NCI-H82 treated with DMSO at 0.1 percent for 48 hours (cell line): ENCODE measurements at regions not wholly inside any gene's neighbourhood (a gene's known extent, or its start where the extent isn't known, plus 50 kb on each side); places are given as distances from the start of the nearest gene placed in this dataset.

Source experiments
- DNase-seq: peaks from one replicate; lab custom pipeline; 2025; ENCODE audit not compliant: unreplicated experiment; lab: John Stamatoyannopoulos, UW

DNA sequence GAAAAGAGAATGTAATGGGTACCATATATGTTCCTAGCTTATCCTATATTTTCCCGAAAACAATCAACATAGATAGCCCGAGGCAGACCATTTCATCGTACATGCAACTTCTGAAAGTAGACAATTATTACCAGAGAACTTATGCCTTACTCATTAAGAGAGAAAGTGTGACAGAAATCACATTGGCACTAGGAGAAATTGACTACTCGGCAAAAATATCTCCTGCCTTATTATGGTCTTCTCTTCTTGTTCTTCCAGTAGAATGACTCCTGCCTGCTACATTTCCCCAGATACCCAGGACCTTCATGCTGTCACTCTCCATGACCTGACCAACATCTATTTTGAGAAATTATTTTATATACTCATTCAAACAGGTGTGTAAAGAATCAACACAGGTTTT is 1015.7 kb downstream of the TUSC7 start:
- DNase-seq, result no peak

DNA sequence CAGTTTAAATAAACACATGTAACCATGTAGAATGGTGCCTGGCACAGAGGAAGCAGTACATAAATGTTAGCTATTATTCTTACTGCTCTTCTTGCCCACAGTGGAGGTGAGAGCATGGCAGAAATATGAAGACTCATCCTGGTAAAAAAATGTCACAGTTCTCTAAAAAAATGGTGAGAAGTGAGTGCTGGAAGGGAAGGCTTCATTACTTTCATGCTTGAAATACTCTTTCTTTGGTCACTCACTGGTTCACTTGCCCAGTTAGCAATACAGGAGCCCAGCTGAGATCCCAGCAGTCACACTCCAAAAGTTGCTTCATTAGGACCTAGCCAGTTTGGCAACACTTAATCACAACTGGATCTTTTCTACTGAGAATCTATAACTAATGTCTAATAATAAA is 1017.2 kb downstream of the TUSC7 start:
- DNase-seq, result no peak

DNA sequence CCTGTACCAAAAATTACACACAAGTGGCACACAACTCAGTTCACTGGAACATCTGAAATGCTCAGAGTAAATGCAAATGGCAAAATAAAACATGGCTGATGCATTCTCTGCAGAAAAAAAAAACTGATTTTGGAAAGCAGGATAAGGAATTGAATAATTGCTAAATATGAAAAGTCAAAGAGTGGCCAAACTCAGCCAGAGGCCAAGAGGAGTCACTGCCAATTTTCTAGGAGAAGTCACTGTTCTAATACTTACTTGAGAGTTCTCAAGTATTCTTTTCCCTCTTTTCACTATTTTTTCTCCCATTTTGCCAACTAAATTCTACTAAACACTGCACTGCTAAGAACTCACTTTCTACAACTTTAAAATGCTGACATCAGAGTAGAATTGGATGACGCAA is 1018.6 kb downstream of the TUSC7 start:
- DNase-seq, result no peak

DNA sequence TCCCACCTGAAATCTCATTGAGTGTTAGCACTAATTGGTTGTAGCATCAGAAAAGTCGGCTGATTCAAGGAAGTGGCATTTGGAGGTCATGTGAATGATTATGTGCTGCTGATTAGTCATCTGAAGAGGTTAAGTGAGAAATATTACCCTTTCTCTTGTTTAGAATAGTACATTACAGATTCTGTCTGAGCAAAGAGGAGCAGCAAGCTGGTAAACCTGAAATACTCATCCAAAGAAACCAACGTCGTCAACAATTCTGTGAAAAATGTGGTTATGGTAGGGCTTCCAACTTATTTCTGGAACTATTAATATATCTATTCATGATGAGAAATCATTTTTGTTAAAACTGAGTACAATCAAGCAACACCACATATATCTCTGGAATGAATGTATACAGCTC is 1024.9 kb downstream of the TUSC7 start:
- no peak for DNase-seq

DNA sequence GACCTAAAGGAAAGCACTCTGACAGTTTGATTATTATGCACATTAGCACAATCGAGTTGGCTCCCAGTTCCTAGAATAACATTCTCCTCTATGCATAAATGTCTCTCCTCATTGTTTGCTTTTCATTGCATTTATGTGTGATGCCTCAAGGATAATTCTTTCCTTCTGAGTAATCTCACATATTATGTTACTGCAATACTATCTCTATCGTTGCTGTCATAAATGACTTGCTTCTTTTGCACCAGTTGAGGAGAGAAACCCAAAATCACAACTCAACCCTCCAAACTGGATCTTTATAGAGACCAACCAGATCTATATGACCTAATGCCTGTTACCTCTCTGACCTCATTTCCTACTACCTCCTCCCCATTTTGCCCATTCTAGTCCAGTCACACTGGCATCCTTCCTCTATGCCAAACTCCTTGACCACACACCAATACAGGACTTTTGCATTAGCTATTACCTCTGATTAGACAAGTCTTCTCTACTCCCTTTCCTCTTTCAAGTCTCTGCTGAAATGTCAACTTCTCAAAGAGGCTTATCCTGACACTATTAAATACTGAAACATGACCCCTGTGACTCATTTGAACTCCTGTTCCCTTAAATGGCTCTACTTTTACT is 1026.0 kb downstream of the TUSC7 start:
- peak; percentile 43 for DNase-seq

DNA sequence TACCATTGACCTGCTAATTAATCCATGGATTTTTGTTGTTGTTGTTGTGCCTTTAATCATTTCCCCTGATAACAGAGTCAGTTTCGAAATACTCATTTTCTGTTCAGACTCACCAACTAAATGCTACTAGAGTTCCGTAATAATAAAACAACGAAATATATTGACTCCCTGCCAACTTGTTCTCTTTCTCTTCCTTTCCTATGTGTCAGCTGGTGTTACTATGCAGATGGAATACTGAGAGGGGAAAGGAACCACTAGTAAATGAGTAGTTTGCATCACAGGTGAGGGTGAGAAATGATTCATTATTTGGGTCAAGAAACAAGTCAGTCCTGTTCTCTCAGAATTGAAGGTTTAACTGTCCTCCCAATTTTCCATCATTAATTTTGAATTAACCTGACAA is 1027.3 kb downstream of the TUSC7 start:
- DNase-seq, result no peak

DNA sequence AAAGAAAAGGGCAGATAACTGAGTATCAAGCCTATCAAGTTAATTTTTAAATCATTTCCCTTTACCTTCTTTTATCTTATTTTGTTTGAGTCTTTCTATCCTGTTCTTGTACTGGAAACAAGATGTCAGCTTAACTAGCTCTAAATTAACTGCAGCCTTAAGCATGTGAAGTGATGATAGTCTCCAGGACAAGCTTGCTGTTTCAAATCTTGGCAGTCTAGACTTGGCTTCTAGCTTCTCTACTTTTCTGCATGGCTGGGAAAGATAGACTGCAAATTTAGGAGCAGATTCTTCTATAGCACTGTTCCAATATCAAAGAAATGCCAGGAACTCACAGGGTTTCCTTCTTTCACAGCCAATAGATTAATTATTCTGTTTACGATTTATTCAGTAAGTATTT is 1034.4 kb downstream of the TUSC7 start:
- DNase-seq, result no peak

DNA sequence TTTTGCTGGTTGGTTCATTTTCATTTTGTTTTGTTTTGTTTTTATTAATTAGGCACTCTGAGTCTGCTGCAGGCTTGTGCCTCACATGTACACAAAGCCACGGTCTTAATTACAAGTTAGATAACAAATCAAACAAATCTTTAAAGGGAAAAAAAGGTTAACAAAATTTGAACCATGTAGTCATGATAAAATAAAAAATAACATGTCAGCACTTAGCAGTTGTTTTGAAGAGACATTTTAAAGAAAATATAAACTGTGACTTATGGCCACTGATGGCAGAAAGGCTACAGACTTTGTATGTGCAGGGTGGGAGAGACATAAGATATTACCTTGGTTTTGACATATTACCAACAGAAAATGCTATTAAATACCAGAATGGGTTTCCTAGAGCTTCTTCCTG is 1035.4 kb downstream of the TUSC7 start:
- no peak for DNase-seq

DNA sequence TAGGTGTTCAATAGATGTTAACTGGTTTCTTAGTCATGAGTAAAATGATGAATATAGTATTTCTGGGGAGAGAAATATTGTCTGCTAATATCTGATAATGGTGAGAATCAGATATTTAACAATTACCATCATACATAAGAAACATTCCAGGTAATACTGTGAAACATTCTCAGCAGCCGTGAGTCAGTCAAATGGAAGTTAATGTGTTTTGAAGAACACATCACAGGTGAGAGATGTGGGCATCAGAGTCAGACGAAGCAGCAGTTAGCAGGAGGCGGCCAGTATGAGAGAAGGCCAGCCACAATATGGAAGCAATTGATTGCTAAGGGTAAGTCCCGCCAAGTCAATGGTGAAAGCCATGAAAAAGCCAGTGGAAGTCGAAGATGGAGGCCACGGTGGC is 1035.9 kb downstream of the TUSC7 start:
- DNase-seq, result no peak

DNA sequence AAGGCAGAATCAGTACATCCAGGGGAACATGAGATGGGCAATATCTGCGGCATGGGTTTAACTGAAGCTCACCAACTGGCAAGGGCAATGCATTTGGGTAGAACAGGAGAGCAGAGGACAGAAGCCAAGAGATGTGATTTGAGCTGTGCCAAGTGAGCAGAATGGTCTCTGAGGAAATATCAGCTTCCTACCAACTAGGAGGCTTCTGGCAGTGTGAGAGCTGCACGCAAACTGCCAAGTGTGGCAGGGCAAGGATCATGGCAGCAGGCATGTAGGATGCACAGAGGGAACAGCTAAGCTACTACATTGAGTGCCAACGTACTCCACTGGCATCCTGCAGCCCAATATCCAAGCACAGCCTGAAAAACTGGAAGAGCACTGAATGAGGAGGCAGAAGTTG is 1036.5 kb downstream of the TUSC7 start:
- no peak for DNase-seq

DNA sequence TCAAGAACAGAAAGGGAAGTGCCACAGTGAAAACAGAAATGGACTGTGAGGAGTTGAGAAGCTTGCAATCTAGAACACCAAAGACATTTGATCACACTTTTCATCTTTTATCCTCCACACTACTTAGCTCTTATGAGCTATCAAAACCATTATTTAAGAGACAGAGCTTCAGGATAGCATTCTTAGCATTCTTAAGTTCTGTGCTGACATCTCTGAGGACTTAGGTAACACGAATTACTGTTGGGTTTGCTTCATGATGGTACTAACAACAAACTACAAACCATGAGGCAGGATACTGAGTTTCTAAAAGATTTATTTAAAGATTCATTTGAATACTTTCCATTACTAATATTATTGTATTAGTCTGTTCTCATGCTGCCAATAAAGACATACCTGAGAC is 1038.6 kb downstream of the TUSC7 start:
- DNase-seq, result no peak

DNA sequence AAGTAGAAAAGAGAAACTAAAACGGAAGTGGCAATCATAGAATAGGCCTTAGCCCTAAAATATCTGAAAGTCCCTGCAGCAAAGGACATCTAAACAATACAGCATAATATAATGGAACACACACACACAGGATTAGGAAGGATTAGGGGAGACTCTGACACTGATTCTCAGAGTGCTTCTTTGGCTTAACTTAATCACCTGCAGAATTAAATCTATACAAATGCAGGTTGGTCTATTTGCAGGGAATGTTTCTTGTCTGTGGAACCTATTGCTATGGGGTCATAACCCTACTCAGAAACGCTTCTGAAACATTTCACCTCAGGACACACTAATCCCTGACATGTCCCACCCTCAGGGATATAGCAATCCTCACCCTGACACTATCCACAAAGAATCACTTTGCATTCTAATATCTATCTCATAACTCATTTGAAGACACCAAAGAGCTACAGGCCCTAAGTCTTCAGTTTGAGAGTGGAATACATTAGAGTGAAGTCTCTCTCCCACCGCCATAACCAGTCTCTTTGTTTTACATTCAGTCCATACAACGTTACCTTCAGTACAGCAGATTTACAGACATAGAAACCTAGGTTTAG is 1041.2 kb downstream of the TUSC7 start:
- DNase-seq, result peak; percentile 89

DNA sequence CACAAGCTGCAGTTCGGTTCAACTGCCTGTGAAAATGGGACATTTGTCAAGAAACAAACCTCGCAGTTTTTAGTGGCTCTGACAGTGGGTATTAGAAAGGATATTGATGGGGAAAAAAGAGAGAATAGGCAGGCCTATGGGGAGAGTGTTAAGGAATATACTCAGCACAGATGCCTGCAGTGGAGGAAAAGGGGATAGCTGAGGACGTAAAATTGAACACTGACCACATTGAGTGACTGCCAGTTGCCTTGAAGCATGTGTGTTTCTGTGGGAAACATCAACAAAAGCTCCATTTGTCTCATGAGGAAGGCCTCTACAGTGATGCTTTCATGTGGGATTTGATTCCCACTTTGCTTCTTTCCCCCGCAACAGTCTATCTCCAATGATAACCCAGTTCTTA is 1042.1 kb downstream of the TUSC7 start:
- no peak for DNase-seq

DNA sequence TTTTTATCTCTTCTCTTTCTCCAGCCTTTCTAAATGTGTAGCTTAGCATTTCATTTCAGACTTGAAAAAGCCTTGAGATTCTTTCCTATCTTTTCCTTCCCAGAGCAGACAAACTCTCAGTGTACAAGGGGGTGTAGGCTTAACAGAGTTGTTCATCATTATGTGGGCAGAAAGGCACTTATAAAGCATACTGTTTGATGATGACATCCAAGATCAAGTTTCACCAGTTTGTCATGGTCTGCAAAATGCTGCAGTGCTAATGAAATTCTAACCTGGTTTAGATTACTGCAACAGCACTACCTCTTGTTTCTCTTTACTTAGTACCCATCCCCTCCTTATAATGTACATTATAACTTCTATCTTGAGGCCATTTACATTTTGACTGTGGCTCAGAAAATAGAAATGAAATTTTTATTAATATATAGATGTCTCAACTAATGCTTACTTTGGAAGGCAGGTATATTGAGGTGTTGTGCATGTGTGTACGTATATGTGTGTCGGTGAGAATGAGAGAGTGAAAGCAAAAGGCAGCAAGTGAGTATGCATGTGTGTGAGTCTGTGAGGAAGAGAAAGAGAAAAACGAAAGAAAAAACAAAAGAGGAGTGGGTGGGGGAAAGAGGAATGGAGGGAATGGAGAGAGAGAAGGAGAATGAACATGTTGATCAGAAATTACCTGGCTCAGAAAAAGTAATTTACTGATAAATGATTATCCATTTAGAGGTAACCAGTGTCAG is 1043.6 kb downstream of the TUSC7 start:
- no peak for DNase-seq

DNA sequence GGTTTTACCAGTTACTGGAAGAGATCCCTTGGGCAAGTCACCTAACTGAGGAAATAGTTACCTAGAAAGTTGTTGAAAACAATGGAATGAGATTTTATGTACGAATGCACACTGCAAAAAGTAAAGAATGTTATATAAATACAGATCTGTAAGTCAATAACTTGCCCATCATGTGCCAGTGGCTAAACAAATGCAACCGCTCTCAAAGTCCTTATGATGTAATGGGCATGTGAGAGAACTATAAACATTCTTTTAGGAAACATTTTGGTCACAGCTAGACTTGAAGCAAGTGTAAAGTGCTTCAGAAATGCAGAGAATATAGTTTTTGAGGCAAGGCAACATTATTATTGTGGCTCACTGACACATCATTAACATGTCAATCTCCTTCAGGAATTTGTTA is 1044.5 kb downstream of the TUSC7 start:
- DNase-seq, result no peak

DNA sequence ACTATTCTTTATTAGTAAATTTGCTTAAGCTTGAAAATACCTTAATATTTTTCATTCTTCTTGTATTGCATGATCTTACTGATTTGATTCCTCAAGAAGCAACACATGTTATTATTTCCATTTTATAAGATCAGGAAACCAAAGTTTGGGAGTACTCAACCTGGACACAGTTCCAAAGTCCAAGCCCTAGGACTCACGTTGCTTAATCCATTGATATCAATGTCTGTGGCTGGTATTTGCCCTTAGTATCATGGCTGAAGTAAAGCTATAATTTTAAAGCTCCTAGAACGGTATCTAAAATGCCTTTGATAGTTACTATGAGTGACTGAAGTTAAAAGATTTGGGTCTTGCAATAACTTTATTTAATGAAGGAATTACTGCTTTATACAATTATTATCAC is 1045.3 kb downstream of the TUSC7 start:
- DNase-seq, result no peak

DNA sequence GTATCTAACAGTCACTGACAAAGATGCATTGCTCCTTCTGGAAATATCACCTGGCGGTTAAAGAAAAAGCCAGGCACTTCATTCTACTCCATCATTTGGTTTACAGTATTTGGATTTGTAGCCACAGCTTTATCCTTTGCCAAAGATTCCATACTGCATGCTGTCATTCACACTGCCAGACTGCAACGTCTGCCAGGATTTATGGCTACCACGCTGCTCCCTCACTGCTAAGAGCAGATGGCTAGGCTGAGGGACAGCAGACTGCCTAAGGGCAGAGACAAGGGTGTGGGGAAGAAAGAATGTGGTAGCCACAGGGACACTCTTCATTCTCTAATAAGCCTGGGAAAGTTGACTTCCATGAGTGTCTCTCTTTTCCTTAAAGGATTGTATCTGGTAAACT is 1047.0 kb downstream of the TUSC7 start:
- DNase-seq, result peak; percentile 94

DNA sequence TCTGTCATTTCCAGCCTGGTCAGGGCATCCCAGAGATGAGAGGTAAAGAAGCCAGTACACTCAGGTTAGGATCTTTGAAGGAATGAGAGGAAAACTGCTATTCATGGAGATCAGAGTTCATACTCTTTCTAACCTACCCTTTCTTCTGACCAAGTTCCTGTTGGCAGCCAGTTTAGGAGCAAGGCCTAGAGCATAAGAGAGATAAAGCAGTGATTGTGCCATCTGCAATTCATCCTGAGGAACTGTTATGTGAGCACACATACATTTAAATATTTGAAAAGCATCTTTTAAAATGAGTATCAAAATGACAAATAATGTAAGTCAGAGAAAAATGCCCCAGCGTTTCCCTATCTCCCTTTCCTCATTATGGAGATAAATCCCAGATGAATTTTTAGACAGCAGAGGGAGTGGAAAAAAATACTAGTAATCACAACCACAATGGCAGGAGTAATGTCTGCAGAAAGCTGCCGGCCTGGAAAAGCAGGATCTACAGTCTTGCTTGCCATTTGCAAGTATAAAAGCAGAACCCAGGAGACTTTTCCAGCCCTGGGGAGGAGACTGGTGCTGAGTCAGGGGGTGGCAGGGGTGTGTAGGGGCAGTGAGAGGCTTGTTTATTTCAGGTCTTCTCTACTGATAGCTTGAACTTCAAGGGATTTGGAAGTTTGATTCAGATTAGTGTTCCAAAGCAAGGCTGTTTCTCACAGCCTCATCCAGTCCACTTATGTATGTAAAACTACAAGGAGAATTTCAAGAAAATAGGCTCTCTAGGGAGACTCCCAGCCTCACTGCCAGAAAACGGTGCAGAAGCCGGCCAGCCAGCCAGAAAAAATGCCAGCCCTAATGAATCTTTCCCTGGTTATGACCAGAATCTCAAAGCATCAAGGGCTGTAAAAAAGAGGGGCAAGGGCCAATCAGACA is 1052.4 kb downstream of the TUSC7 start:
- DNase-seq, result no peak

DNA sequence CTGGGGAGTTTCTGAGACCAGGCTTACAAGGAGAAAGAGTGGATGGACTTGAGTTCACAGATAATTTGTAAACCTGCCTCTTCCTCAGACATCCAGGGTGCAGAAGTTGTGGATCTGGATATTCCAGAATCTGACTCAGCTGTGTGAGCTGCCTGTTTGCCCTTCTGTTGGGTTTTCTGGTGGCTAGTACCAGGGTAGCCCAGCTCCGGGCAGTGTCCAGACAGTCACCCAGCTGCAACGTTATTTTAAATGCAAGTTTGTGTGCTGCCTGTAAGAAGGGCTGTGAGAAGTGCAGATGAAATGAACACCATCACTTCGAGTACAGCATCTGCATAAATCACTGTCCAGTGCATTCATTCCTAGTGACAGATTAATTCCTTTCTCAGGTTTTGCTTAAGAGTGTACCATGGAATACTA is 1053.0 kb downstream of the TUSC7 start:
- DNase-seq, result peak; percentile 31

DNA sequence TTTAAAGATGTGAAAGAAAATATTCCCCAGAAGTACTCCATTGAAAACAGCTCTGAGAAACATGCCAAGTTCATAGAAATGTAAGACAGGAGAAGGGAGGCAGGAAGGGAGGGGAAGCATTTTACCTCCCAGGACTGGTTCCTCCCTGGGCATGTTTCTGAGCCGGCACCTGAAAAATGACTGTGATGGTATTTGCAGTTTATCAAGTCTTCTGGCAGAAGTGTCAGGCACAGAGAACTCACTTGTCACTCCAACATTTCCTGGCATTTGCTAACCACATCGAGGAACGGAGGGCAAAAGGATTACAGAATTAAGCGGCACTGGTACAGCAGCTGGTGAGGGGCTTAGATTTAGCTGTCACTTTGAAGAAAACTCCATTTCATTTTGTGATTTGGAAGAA is 1054.0 kb downstream of the TUSC7 start:
- peak; percentile 45 for DNase-seq

DNA sequence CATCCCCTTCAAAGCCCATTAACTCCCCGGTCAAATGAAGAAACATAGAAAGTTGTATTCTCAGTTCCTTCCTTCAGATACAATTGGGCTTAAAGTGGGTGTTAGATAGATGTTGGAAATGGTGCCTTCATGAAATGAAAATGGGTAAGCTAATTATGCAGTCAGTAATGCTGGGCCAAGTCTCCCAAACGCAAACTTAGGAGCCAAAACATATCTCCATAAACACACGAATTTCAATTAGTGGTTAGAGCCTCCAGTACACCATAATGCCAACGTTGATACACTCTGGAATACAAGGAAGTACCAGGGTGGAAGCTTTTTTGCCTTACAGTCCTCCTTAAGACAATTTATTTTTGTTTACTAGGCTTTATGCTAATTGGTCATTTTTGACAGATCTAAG is 1059.0 kb downstream of the TUSC7 start:
- no peak for DNase-seq

DNA sequence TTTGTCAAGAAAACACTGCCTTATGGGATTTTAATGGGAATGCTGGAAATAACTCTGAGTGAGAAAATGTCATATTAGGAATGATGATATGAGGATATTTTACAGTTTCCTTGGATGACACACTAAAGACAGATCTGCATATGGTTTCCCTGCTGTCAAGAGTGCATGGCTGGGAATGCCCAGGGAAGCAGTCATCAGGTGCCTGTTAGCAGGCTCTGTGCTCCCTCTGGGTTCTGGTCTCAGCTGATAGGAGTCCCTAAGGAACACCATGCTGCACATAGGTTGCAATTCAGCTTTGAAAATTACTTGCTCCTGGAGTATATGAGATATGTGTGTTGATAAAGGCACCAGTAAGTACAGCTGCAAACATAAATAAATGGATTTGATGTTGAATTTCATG is 1064.6 kb downstream of the TUSC7 start:
- DNase-seq, result no peak
